AG09319 (cell line): ENCODE measurements at regions not wholly inside any gene's neighbourhood (a gene's known extent, or its start where the extent isn't known, plus 50 kb on each side); places are given as distances from the start of the nearest gene placed in this dataset.
A peak's percentile ranks its signal among the peaks of the same experiment; 100 is the strongest.
"Not testable (repeated sequence)": the region's sequence is repeated elsewhere in the genome, so short reads cannot be mapped to it uniquely, and the experiment has no call there.

Experiments
- DNase-seq: peaks from one replicate; pipeline ENCODE4 v3.0.0-alpha.2; 2010; ENCODE audit warnings: low read depth; ENCODE audit errors: extremely low read depth
- TF ChIP-seq, protein P1 (sequence below): IDR thresholded peaks from 2 replicates; pipeline ENCODE4 v1.5.1; 2011; ENCODE audit warnings: low read depth, mild to moderate bottlenecking, inconsistent platforms, low read length, moderate library complexity

- DNase-seq: no peak
- TF ChIP-seq, protein P1, sequence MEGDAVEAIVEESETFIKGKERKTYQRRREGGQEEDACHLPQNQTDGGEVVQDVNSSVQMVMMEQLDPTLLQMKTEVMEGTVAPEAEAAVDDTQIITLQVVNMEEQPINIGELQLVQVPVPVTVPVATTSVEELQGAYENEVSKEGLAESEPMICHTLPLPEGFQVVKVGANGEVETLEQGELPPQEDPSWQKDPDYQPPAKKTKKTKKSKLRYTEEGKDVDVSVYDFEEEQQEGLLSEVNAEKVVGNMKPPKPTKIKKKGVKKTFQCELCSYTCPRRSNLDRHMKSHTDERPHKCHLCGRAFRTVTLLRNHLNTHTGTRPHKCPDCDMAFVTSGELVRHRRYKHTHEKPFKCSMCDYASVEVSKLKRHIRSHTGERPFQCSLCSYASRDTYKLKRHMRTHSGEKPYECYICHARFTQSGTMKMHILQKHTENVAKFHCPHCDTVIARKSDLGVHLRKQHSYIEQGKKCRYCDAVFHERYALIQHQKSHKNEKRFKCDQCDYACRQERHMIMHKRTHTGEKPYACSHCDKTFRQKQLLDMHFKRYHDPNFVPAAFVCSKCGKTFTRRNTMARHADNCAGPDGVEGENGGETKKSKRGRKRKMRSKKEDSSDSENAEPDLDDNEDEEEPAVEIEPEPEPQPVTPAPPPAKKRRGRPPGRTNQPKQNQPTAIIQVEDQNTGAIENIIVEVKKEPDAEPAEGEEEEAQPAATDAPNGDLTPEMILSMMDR: no peak
Measured at GRCh38 chr12:43213608-43214007, 338.4 kb downstream of the ADAMTS20 start.

- no peak for DNase-seq
- TF ChIP-seq, protein P1: no peak
Measured at GRCh38 chr12:43210485-43211192, 341.4 kb downstream of the ADAMTS20 start.

- peak; percentile 61 for DNase-seq
- TF ChIP-seq, protein P1: no peak
Measured at GRCh38 chr12:43208627-43209026, 343.4 kb downstream of the ADAMTS20 start.

DNA sequence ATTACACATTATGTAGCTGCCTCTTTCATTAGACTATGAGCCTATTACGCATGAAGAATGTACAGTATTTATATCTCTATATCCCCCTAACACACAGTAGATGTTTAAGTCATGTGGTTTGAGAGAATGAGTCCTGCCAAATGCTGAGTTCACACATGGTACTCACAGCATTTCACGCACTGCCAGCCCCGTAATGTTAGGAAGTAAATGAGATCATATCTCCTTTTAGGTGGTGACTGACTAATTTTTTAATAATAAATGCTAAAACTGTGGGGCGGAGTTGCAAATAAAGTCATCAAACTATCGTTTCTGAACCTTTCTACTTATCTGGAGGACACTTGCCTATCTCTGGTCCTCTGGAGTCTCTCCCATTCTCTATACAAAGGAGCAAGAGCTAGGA lies 343.8 kb downstream of the ADAMTS20 start:
- TF ChIP-seq, protein P1: no peak
- DNase-seq: no peak

DNA sequence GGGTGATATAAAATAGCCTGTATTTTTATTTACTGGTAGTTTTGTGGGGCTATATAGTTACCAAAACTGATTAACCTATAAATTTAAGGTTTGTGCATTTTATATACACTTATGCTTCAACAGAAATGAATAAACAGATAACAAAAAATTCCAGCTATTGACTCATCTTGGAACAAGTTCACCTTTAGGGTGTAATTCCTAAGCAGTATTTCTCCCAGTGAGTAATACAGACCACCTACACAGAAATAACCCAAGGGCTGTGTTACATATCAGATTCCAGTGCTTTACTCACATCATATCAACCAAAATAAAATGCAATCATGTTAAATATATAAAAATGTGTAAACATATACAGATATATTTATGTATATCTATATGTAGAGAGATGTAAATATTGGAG lies 345.6 kb downstream of the ADAMTS20 start:
- no peak for DNase-seq
- TF ChIP-seq, protein P1: no peak

GRCh38 chr12:43198608-43199007 lies 353.4 kb downstream of the ADAMTS20 start:
- TF ChIP-seq, protein P1: no peak
- DNase-seq: no peak

- TF ChIP-seq, protein P1: no peak
- no peak for DNase-seq
Measured at GRCh38 chr12:43196268-43196907, 355.6 kb downstream of the ADAMTS20 start.

DNA sequence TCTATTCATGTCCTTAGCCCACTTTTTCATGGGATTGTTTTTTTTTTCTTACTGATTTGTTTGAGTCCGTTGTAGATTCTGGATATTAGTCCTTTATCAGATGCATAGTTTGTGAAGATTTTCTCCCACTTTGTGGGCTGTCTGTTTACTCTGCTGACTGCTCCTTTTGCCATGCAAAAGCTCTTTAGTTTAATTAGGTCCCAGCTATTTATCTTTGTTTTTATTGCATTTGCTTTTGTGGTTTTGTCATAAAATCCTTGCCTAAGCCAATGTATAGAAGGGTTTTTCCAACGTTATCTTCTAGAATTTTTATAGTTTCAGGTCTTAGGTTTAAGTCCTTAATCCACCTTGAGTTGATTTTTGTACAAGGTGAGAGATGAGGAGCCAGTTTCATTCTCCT lies 358.9 kb downstream of the ADAMTS20 start:
- DNase-seq: not testable (repeated sequence)

GRCh38 chr12:43192442-43192841 lies 359.6 kb downstream of the ADAMTS20 start:
- not testable (repeated sequence) for DNase-seq
